OCI-LY1 (cell line): ENCODE measurements at regions not wholly inside any gene's neighbourhood (a gene's known extent, or its start where the extent isn't known, plus 50 kb on each side); places are given as distances from the start of the nearest gene placed in this dataset.

Source experiments
- H2AFZ ChIP-seq: fragments of 200-600 bp; sonication (generic), shearing (Covaris generic); 2 replicates; pipeline ENCODE4 v1.6.0; 2014; ENCODE audit warnings: antibody characterized with exemption, mild to moderate bottlenecking, low read length
- H3F3A ChIP-seq: fragments of 200-600 bp; sonication (generic), shearing (Covaris generic); 2 replicates; pipeline ENCODE4 v1.6.0; 2014; ENCODE audit warnings: mild to moderate bottlenecking, antibody characterized with exemption, low read length, moderate library complexity; ENCODE audit not compliant: insufficient read depth
- H3K27ac ChIP-seq: fragments of 200-600 bp; sonication (generic); 2 replicates; pipeline ENCODE4 v1.5.1; 2014; ENCODE audit warnings: low read length, mixed run types, mild to moderate bottlenecking, low read depth; ENCODE audit not compliant: poor library complexity, severe bottlenecking
- H3K27me3 ChIP-seq: fragments of 200-600 bp; sonication (generic); 2 replicates; pipeline ENCODE4 v1.6.0; 2014; ENCODE audit warnings: antibody characterized with exemption, mild to moderate bottlenecking, low read length, moderate library complexity; ENCODE audit not compliant: insufficient read depth
- H3K36me3 ChIP-seq: fragments of 200-600 bp; sonication (generic); 2 replicates; pipeline ENCODE4 v1.6.1; 2014; ENCODE audit warnings: mild to moderate bottlenecking, antibody characterized with exemption, low read length, moderate library complexity, mixed read lengths; ENCODE audit not compliant: insufficient read depth
- H3K4me1 ChIP-seq: fragments of 200-600 bp; sonication (generic); 2 replicates; pipeline ENCODE4 v1.5.1; 2014; ENCODE audit warnings: mild to moderate bottlenecking, low read length, moderate library complexity; ENCODE audit not compliant: insufficient read depth, severe bottlenecking
- H3K4me2 ChIP-seq: fragments of 200-600 bp; sonication (generic), shearing (Covaris generic); 2 replicates; pipeline ENCODE4 v1.6.1; 2014; ENCODE audit warnings: low read length
- H3K4me3 ChIP-seq: fragments of 200-600 bp; sonication (generic); 2 replicates; pipeline ENCODE4 v1.5.1; 2014; ENCODE audit warnings: low read length, low read depth, mild to moderate bottlenecking, mixed read lengths; ENCODE audit not compliant: poor library complexity, severe bottlenecking
- H3K79me2 ChIP-seq: fragments of 200-600 bp; shearing (Covaris generic); 2 replicates; pipeline ENCODE4 v1.6.1; 2016; ENCODE audit warnings: mixed run types, low read length, mixed read lengths; ENCODE audit not compliant: insufficient read depth
- H3K9ac ChIP-seq: fragments of 200-600 bp; sonication (generic), shearing (Covaris generic); 2 replicates; pipeline ENCODE4 v1.6.1; 2014; ENCODE audit warnings: mild to moderate bottlenecking, low read length, mixed read lengths
- H3K9me2 ChIP-seq: fragments of 200-600 bp; sonication (generic), shearing (Covaris generic); 2 replicates; pipeline ENCODE4 v1.6.1; 2014; ENCODE audit warnings: low read depth, mild to moderate bottlenecking, low read length, mixed read lengths
- H3K9me3 ChIP-seq: fragments of 200-600 bp; shearing (Covaris generic); 2 replicates; pipeline ENCODE4 v1.6.1; 2014; ENCODE audit warnings: low read length, mixed read lengths
- H4K20me1 ChIP-seq: fragments of 200-600 bp; sonication (generic), shearing (Covaris generic); 2 replicates; pipeline ENCODE4 v1.6.0; 2016; ENCODE audit warnings: mild to moderate bottlenecking, low read length; ENCODE audit not compliant: insufficient read depth
- CTCF ChIP-seq: fragments of 200-600 bp; sonication (generic), shearing (Covaris generic); IDR thresholded peaks from 2 replicates; pipeline ENCODE4 v1.5.1; 2017; ENCODE audit warnings: mild to moderate bottlenecking, antibody characterized with exemption, low read length, moderate library complexity, mixed read lengths
- EZH2 ChIP-seq: fragments of 200-600 bp; sonication (generic), shearing (Covaris generic); IDR thresholded peaks from 2 replicates; pipeline ENCODE4 v1.8.0; 2017; ENCODE audit warnings: borderline replicate concordance, mixed run types, mild to moderate bottlenecking, antibody characterized with exemption, low read length, moderate library complexity, mixed read lengths

GRCh38 chr16:55232822-55233221, 91.2 kb upstream of the IRX6 start:
- no peaks in the 10 kb centered on the region for H3F3A ChIP-seq
- no peak overlapping the region for H3K27ac ChIP-seq
- H3K9me2 ChIP-seq = no peaks in the 10 kb centered on the region
- H3K4me2 ChIP-seq = no peak overlapping the region
- no peaks in the 10 kb centered on the region for H4K20me1 ChIP-seq
- H3K36me3 ChIP-seq = no peaks in the 10 kb centered on the region
- H3K79me2 ChIP-seq = no peaks in the 10 kb centered on the region
- H2AFZ ChIP-seq = no peak overlapping the region
- no peak overlapping the region for H3K4me3 ChIP-seq
- no peaks in the 10 kb centered on the region for H3K9me3 ChIP-seq
- no peaks in the 10 kb centered on the region for H3K27me3 ChIP-seq
- TF ChIP-seq EZH2 = no peak
- H3K9ac ChIP-seq = no peak overlapping the region
- H3K4me1 ChIP-seq = no peaks in the 10 kb centered on the region

GRCh38 chr16:55233464-55233863, 90.5 kb upstream of the IRX6 start:
- H2AFZ ChIP-seq = no peak overlapping the region
- H3K36me3 ChIP-seq = no peaks in the 10 kb centered on the region
- no peak overlapping the region for H3K4me3 ChIP-seq
- no peaks in the 10 kb centered on the region for H4K20me1 ChIP-seq
- H3F3A ChIP-seq = no peaks in the 10 kb centered on the region
- no peaks in the 10 kb centered on the region for H3K4me1 ChIP-seq
- TF ChIP-seq EZH2 (no peak), CTCF (no peak)
- no peaks in the 10 kb centered on the region for H3K9me3 ChIP-seq
- H3K9me2 ChIP-seq = no peaks in the 10 kb centered on the region
- no peak overlapping the region for H3K9ac ChIP-seq
- no peak overlapping the region for H3K27ac ChIP-seq
- no peak overlapping the region for H3K4me2 ChIP-seq
- no peaks in the 10 kb centered on the region for H3K79me2 ChIP-seq
- H3K27me3 ChIP-seq = no peaks in the 10 kb centered on the region

GRCh38 chr16:55236655-55237054, 87.3 kb upstream of the IRX6 start:
- Histone ChIP-seq H3K27me3 (no peaks in the 10 kb centered on the region), H3K4me1 (no peaks in the 10 kb centered on the region)
- no peak for TF ChIP-seq CTCF

GRCh38 chr16:55239723-55240122, 84.3 kb upstream of the IRX6 start:
- no peaks in the 10 kb centered on the region for H3K79me2 ChIP-seq

More at GRCh38 chr16:55236655-55237054, 87.3 kb upstream of the IRX6 start:
- no peaks in the 10 kb centered on the region for H3F3A ChIP-seq
- no peaks in the 10 kb centered on the region for H3K9me3 ChIP-seq
- no peak overlapping the region for H2AFZ ChIP-seq
- no peaks in the 10 kb centered on the region for H3K36me3 ChIP-seq
- no peak overlapping the region for H3K4me3 ChIP-seq
- H3K79me2 ChIP-seq = no peaks in the 10 kb centered on the region
- no peak overlapping the region for H3K9ac ChIP-seq
- H4K20me1 ChIP-seq = no peaks in the 10 kb centered on the region
- no peak overlapping the region for H3K27ac ChIP-seq
- no peaks in the 10 kb centered on the region for H3K9me2 ChIP-seq
- H3K4me2 ChIP-seq = no peak overlapping the region

More at GRCh38 chr16:55239723-55240122, 84.3 kb upstream of the IRX6 start:
- no peaks in the 10 kb centered on the region for H3F3A ChIP-seq
- no peak overlapping the region for H3K4me2 ChIP-seq
- no peak for TF ChIP-seq EZH2
- TF ChIP-seq CTCF = no peak
- no peak overlapping the region for H3K27ac ChIP-seq
- H3K9me3 ChIP-seq = no peaks in the 10 kb centered on the region
- no peaks in the 10 kb centered on the region for H3K27me3 ChIP-seq
- no peak overlapping the region for H3K4me3 ChIP-seq
- H3K4me1 ChIP-seq = no peaks in the 10 kb centered on the region
- H4K20me1 ChIP-seq = no peaks in the 10 kb centered on the region
- no peak overlapping the region for H2AFZ ChIP-seq
- H3K36me3 ChIP-seq = no peaks in the 10 kb centered on the region
- no peaks in the 10 kb centered on the region for H3K9me2 ChIP-seq
- no peak overlapping the region for H3K9ac ChIP-seq
